Activated naive CD4-positive, alpha-beta T cell treated with Interleukin-2 at 50 U/mL for 16 hours (primary cell): ENCODE measurements at regions not wholly inside any gene's neighbourhood (a gene's known extent, or its start where the extent isn't known, plus 50 kb on each side); places are given as distances from the start of the nearest gene placed in this dataset.
"Not testable (repeated sequence)": the region's sequence is repeated elsewhere in the genome, so short reads cannot be mapped to it uniquely, and the experiment has no call there.

Experiments
- DNase-seq: peaks from one replicate; pipeline ENCODE4 v3.0.0-alpha.2; 2020

- DNase-seq: no peak
Observed at GRCh38 chrX:122833230-122833629, 350.8 kb upstream of the GRIA3 start.

GRCh38 chrX:122835886-122836285 is 348.2 kb upstream of the GRIA3 start:
- DNase-seq: no peak

- no peak for DNase-seq
Observed at GRCh38 chrX:122850326-122850725, 333.8 kb upstream of the GRIA3 start.

- no peak for DNase-seq
Observed at GRCh38 chrX:122856205-122856604, 327.9 kb upstream of the GRIA3 start.

- no peak for DNase-seq
Observed at GRCh38 chrX:122857734-122858133, 326.3 kb upstream of the GRIA3 start.

- DNase-seq: no peak
Observed at GRCh38 chrX:122863067-122863466, 321.0 kb upstream of the GRIA3 start.

- no peak for DNase-seq
Observed at GRCh38 chrX:122866532-122866931, 317.5 kb upstream of the GRIA3 start.

- DNase-seq: no peak
Observed at GRCh38 chrX:122868631-122869030, 315.4 kb upstream of the GRIA3 start.

- DNase-seq: no peak
Observed at GRCh38 chrX:122869171-122869570, 314.9 kb upstream of the GRIA3 start.

- no peak for DNase-seq
Observed at GRCh38 chrX:122878269-122878668, 305.8 kb upstream of the GRIA3 start.

- no peak for DNase-seq
Observed at GRCh38 chrX:122880952-122881351, 303.1 kb upstream of the GRIA3 start.

GRCh38 chrX:122890729-122891128 is 293.3 kb upstream of the GRIA3 start:
- no peak for DNase-seq

- no peak for DNase-seq
Observed at GRCh38 chrX:122906726-122907125, 277.4 kb upstream of the GRIA3 start.

GRCh38 chrX:122907375-122907774 is 276.7 kb upstream of the GRIA3 start:
- no peak for DNase-seq

GRCh38 chrX:122910697-122911096 is 273.4 kb upstream of the GRIA3 start:
- DNase-seq: no peak

- no peak for DNase-seq
Observed at GRCh38 chrX:122913134-122913533, 270.9 kb upstream of the GRIA3 start.

GRCh38 chrX:122913764-122914163 is 270.3 kb upstream of the GRIA3 start:
- no peak for DNase-seq

GRCh38 chrX:122914256-122914655 is 269.8 kb upstream of the GRIA3 start:
- DNase-seq: no peak

- no peak for DNase-seq
Observed at GRCh38 chrX:122934131-122934530, 249.9 kb upstream of the GRIA3 start.

GRCh38 chrX:122940199-122940598 is 243.9 kb upstream of the GRIA3 start:
- no peak for DNase-seq

GRCh38 chrX:122941806-122942205 is 242.3 kb upstream of the GRIA3 start:
- DNase-seq: no peak

- DNase-seq: no peak
Observed at GRCh38 chrX:122943918-122944317, 240.2 kb upstream of the GRIA3 start.

- DNase-seq: no peak
Observed at GRCh38 chrX:122945328-122945727, 238.8 kb upstream of the GRIA3 start.

GRCh38 chrX:122972604-122973003 is 211.5 kb upstream of the GRIA3 start:
- DNase-seq: no peak

- no peak for DNase-seq
Observed at GRCh38 chrX:122982521-122982920, 201.6 kb upstream of the GRIA3 start.

GRCh38 chrX:123002844-123003243 is 181.2 kb upstream of the GRIA3 start:
- DNase-seq: not testable (repeated sequence)
